Tibial nerve (tissue), 4 donors: ENCODE measurements at regions not wholly inside any gene's neighbourhood (a gene's known extent, or its start where the extent isn't known, plus 50 kb on each side); places are given as distances from the start of the nearest gene placed in this dataset.

Source experiments
- CTCF ChIP-seq, 5 experiments: fragments of 200-600 bp in 3 of 5; fragments of 450-650 bp in 2 of 5; sonication (generic) in 3 of 5; IDR thresholded peaks; one replicate each; pipeline ENCODE4 v1.5.1; 2016 to 2019; ENCODE audit warnings: antibody characterized with exemption in 5 of 5, mild to moderate bottlenecking in 3 of 5, moderate library complexity in 2 of 5
- EP300 ChIP-seq, 2 donors: sonication (generic); formaldehyde crosslinking; IDR thresholded peaks; one replicate each; pipeline ENCODE4 v1.6.1; 2017; ENCODE audit warnings: antibody characterized with exemption in 2 of 2, mild to moderate bottlenecking in 1 of 2
- POLR2A ChIP-seq, 2 donors: fragments of 450-650 bp; IDR thresholded peaks; one replicate each; pipeline ENCODE4 v1.6.1; 2017; ENCODE audit warnings: antibody characterized with exemption in 2 of 2, mild to moderate bottlenecking in 2 of 2, moderate library complexity in 2 of 2

DNA sequence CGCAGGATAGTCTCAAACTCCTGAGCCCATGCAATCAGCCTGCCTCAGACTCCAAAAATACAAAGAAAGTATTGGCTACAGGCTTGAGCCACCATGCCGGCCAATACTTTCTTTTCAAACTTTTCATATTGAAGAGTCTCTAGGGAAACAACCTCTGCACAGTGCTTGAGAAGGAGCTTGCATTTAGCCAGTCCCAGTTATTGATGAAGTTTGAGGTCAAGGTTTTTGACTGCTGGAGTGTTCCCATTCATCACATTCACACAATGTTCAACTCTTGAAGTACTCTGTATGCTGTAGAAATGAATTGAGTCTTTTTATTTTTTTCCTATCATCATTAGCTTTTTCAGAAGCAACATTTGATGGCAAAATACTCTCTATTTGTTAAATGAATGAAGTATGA lies 355.8 kb upstream of the E2F7 start:
- TF ChIP-seq POLR2A (IDR thresholded peaks at IDR 0.05) (no peak), CTCF (IDR thresholded peaks at IDR 0.05) (no peak), EP300 (IDR thresholded peaks at IDR 0.05) (no peak)
